Liver (tissue), 8 donors: ENCODE measurements at regions not wholly inside any gene's neighbourhood (a gene's known extent, or its start where the extent isn't known, plus 50 kb on each side); places are given as distances from the start of the nearest gene placed in this dataset.

Source experiments
- DNase-seq: peaks from one replicate; pipeline ENCODE4 v3.0.0-alpha.2; 2017; ENCODE audit warnings: low spot score
- H3K27ac ChIP-seq, 2 donors: one replicate each; pipeline ENCODE4 v1.7.0; 2013; ENCODE audit warnings: inconsistent platforms in 2 of 2, low read length in 2 of 2, control low read depth in 1 of 2, low read depth in 1 of 2, mild to moderate bottlenecking in 1 of 2
- H3K27me3 ChIP-seq, 4 donors: one replicate each; pipeline versions ENCODE4 v1.6.1 to v1.7.0; 2013; ENCODE audit warnings: low read length in 3 of 4, inconsistent platforms in 1 of 4, mild to moderate bottlenecking in 1 of 4, moderate library complexity in 1 of 4; ENCODE audit not compliant: control insufficient read depth in 4 of 4, insufficient read depth in 4 of 4
- H3K36me3 ChIP-seq, 4 donors: one replicate each; pipeline versions ENCODE4 v1.6.1 to v1.7.0; 2013; ENCODE audit warnings: low read length in 3 of 4, mild to moderate bottlenecking in 3 of 4, low read depth in 1 of 4, moderate library complexity in 1 of 4; ENCODE audit not compliant: control insufficient read depth in 4 of 4, insufficient read depth in 3 of 4
- H3K4me1 ChIP-seq, 4 donors: one replicate each; pipeline versions ENCODE4 v1.6.1 to v1.7.0; 2013; ENCODE audit warnings: low read length in 3 of 4, mild to moderate bottlenecking in 3 of 4, moderate library complexity in 1 of 4; ENCODE audit not compliant: control insufficient read depth in 4 of 4, insufficient read depth in 4 of 4
- H3K4me3 ChIP-seq, 3 donors: one replicate each; pipeline versions ENCODE4 v1.6.1 to v1.7.0; 2013; ENCODE audit warnings: low read length in 3 of 3, control low read depth in 1 of 3, low read depth in 1 of 3, mild to moderate bottlenecking in 1 of 3
- H3K9ac ChIP-seq, 2 donors: one replicate each; pipeline ENCODE4 v1.7.0; 2013; ENCODE audit warnings: low read length in 2 of 2, mild to moderate bottlenecking in 2 of 2, moderate library complexity in 2 of 2, control low read depth in 1 of 2, low read depth in 1 of 2
- H3K9me3 ChIP-seq, 4 donors: one replicate each; pipeline versions ENCODE4 v1.6.1 to v1.7.0; 2013; ENCODE audit warnings: low read length in 3 of 4; ENCODE audit not compliant: control insufficient read depth in 4 of 4
- ATF3 ChIP-seq: IDR thresholded peaks from 2 replicates; pipeline ENCODE4 v1.6.1; 2016; ENCODE audit warnings: antibody characterized with exemption
- CTCF ChIP-seq: fragments of 150-350 bp; IDR thresholded peaks from 2 replicates; pipeline ENCODE4 v1.5.1; 2017; ENCODE audit warnings: improper control_type of control experiment, low read depth, low read length; ENCODE audit not compliant: missing input control
- EGR1 ChIP-seq, 2 donors: IDR thresholded peaks; 2 replicates each; pipeline ENCODE4 v1.6.1; 2016 to 2018; ENCODE audit warnings: antibody characterized with exemption in 2 of 2, low read depth in 2 of 2
- FOXA1 ChIP-seq: IDR thresholded peaks from 2 replicates; pipeline ENCODE4 v1.6.1; 2016; ENCODE audit warnings: antibody characterized with exemption
- FOXA2 ChIP-seq: IDR thresholded peaks from 2 replicates; pipeline ENCODE4 v1.6.1; 2016; ENCODE audit warnings: antibody characterized with exemption
- GABPA ChIP-seq, 2 donors: IDR thresholded peaks in 1 of 2; conservative IDR thresholded peaks in 1 of 2; 2 replicates each; pipeline ENCODE4 v1.6.1; 2016; ENCODE audit warnings: antibody characterized with exemption in 2 of 2, mild to moderate bottlenecking in 1 of 2, moderate library complexity in 1 of 2
- HNF4A ChIP-seq, 2 donors: conservative IDR thresholded peaks; 2 replicates each; pipeline ENCODE4 v1.6.1; 2016; ENCODE audit warnings: antibody characterized with exemption in 2 of 2, mild to moderate bottlenecking in 2 of 2
- HNF4G ChIP-seq: IDR thresholded peaks from 2 replicates; pipeline ENCODE4 v1.6.1; 2016; ENCODE audit warnings: antibody characterized with exemption
- JUND ChIP-seq, 2 donors: IDR thresholded peaks; 2 replicates each; pipeline ENCODE4 v1.6.1; 2016; ENCODE audit warnings: antibody characterized with exemption in 2 of 2
- MAX ChIP-seq: IDR thresholded peaks from 2 replicates; pipeline ENCODE4 v1.6.1; 2016; ENCODE audit warnings: antibody characterized with exemption
- NR2F2 ChIP-seq: IDR thresholded peaks from 2 replicates; pipeline ENCODE4 v1.6.1; 2016; ENCODE audit warnings: antibody characterized with exemption
- RAD21 ChIP-seq, 2 donors: IDR thresholded peaks; 2 replicates each; pipeline ENCODE4 v1.6.1; 2016; ENCODE audit warnings: antibody characterized with exemption in 2 of 2, mild to moderate bottlenecking in 2 of 2
- REST ChIP-seq: IDR thresholded peaks from 2 replicates; pipeline ENCODE4 v1.6.1; 2016; ENCODE audit warnings: antibody characterized with exemption, mild to moderate bottlenecking
- RXRA ChIP-seq, 2 donors: IDR thresholded peaks; 2 replicates each; pipeline ENCODE4 v1.6.1; 2017 to 2018; ENCODE audit warnings: antibody characterized with exemption in 2 of 2, mild to moderate bottlenecking in 1 of 2
- SP1 ChIP-seq: IDR thresholded peaks from 2 replicates; pipeline ENCODE4 v1.6.1; 2018; ENCODE audit warnings: antibody characterized with exemption, mild to moderate bottlenecking
- TAF1 ChIP-seq: conservative IDR thresholded peaks from 2 replicates; pipeline ENCODE4 v1.6.1; 2016; ENCODE audit warnings: antibody characterized with exemption, mild to moderate bottlenecking
- YY1 ChIP-seq: IDR thresholded peaks from 2 replicates; pipeline ENCODE4 v1.6.1; 2016; ENCODE audit warnings: antibody characterized with exemption, mild to moderate bottlenecking
- ZBTB33 ChIP-seq: IDR thresholded peaks from 2 replicates; pipeline ENCODE4 v1.6.1; 2016; ENCODE audit warnings: antibody characterized with exemption
- WGBS: extraction: QIAGEN DNeasy Blood & Tissue Kit; methylation state at CpG from one replicate; pipeline ENCODE4 v1.1.7; 2013; 5-methylcytosine and 5-hydroxymethylcytosine counted together
- donor health status: healthy.
- donor health status: healthy.
- donor health status: healthy.
- donor health status: healthy.
- donor health status: healthy.

- Histone ChIP-seq H3K4me3 (no peak overlapping the region), H3K27ac (no peak overlapping the region), H3K4me1 (no peaks in the 10 kb centered on the region), H3K36me3 (no peaks in the 10 kb centered on the region), H3K9me3 (no peaks in the 10 kb centered on the region), H3K27me3 (no peaks in the 10 kb centered on the region), H3K9ac (no peak overlapping the region)
- no peak for DNase-seq
- 64% methylated on average over 2 of the region's 2 CpGs for WGBS
- TF ChIP-seq ATF3 (no peak), ZBTB33 (no peak), HNF4A (conservative IDR thresholded peaks at IDR 0.05) (no peak), HNF4G (no peak), MAX (no peak), EGR1 (IDR thresholded peaks at IDR 0.05; ENCODE audit: low read depth in 2 of 2) (no peak), FOXA1 (no peak), GABPA (IDR thresholded peaks at IDR 0.05 in 1 of 2, conservative IDR thresholded peaks at IDR 0.05 in 1 of 2) (no peak), JUND (IDR thresholded peaks at IDR 0.05) (no peak), RAD21 (IDR thresholded peaks at IDR 0.05) (no peak), RXRA (IDR thresholded peaks at IDR 0.05) (no peak), CTCF (no peak), REST (no peak), SP1 (no peak), TAF1 (no peak), YY1 (no peak)
These were observed 157.3 kb upstream of the ABI3BP start for GRCh38 chr3:101150504-101150903.

GRCh38 chr3:101149707-101150106 is 156.5 kb upstream of the ABI3BP start:
- H3K36me3 ChIP-seq: no peaks in the 10 kb centered on the region
- WGBS: 72% methylated on average over 2 of the region's 2 CpGs
- no peak for DNase-seq

More at GRCh38 chr3:101149707-101150106, 156.5 kb upstream of the ABI3BP start:
- H3K4me3 ChIP-seq: no peak overlapping the region
- no peaks in the 10 kb centered on the region for H3K27me3 ChIP-seq
- H3K4me1 ChIP-seq: no peaks in the 10 kb centered on the region
- TF ChIP-seq TAF1: no peak
- no peak for TF ChIP-seq YY1
- no peak for TF ChIP-seq FOXA1
- TF ChIP-seq NR2F2: no peak
- TF ChIP-seq ZBTB33: no peak
- TF ChIP-seq FOXA2: no peak
- no peak for TF ChIP-seq RAD21 (IDR thresholded peaks at IDR 0.05)
- no peaks in the 10 kb centered on the region for H3K9me3 ChIP-seq
- H3K9ac ChIP-seq: no peak overlapping the region
- H3K27ac ChIP-seq: no peak overlapping the region
